GM19468 (cell line): ENCODE measurements at regions not wholly inside any gene's neighbourhood (a gene's known extent, or its start where the extent isn't known, plus 50 kb on each side); places are given as distances from the start of the nearest gene placed in this dataset.

Source experiments
- ATAC-seq: cut with Tn5 transposase; IDR thresholded peaks from one replicate; pipeline ENCODE4 v1.9.1; 2021; ENCODE audit warnings: mild to moderate bottlenecking, moderate library complexity, moderate number of reproducible peaks; ENCODE audit not compliant: unreplicated experiment; ENCODE audit errors: extremely low read depth

- ATAC-seq, result no peak
Observed at GRCh38 chr2:180747728-180748127, 232.7 kb upstream of the UBE2E3 start.

DNA sequence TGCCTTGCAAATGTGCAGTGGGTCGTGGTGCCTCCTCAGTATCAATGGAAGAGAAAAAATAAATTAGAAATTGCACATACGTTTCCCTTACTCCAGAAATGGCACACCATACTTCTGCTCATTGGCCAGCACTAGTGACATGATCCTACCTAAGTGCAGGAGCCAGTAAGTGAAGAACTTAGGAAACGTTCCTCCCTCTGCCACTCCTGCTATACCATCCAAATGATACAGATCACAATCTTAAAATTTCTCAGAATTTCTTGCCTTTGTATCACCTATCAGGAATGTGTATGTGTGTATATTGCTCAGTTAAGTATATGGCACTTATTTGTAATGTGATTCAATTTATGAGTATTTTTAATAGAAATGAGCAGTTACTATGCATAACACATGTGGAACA is 237.0 kb upstream of the UBE2E3 start:
- no peak for ATAC-seq

DNA sequence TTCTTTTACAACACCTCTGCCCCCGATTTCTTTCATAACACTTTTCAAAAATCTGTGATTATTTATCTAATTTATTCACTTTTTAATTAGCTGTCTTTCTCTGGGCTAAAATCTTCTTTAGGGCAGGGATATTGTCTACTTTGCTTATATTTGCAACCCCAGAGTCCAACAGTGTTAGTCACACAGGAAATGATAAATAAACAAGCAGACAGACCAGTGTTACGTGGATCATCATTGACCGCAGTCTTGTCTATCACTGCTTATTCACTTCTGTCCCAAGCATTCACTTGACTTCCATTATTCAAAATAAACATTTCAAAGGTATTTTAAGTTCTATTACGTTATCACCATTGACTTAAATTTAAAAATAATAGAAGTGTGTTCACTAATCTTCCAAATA is 237.6 kb upstream of the UBE2E3 start:
- no peak for ATAC-seq

GRCh38 chr2:180739070-180739469 is 241.3 kb upstream of the UBE2E3 start:
- ATAC-seq, result no peak

- no peak for ATAC-seq
Observed at GRCh38 chr2:180735799-180736198, 244.6 kb upstream of the UBE2E3 start.

- ATAC-seq, result no peak
Observed at GRCh38 chr2:180734382-180734781, 246.0 kb upstream of the UBE2E3 start.

DNA sequence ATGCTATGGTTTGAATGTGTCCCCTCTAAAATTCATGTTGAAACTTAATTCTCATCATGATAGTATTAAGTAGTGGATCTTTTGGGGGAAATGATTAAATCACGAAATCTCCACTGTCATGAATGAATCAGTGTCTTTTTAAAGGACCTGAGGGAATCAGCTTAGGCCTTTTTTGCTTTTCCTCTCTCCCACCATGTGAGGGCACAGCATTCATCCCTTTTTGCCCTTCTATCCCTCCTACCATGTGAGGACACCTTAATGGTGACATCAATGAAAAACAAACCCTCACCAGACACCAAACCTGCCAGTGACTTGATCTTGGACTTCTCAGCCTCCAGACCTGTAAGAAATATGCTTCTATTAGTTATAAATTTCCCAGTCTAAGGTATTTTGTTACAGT is 247.1 kb upstream of the UBE2E3 start:
- ATAC-seq, result no peak

DNA sequence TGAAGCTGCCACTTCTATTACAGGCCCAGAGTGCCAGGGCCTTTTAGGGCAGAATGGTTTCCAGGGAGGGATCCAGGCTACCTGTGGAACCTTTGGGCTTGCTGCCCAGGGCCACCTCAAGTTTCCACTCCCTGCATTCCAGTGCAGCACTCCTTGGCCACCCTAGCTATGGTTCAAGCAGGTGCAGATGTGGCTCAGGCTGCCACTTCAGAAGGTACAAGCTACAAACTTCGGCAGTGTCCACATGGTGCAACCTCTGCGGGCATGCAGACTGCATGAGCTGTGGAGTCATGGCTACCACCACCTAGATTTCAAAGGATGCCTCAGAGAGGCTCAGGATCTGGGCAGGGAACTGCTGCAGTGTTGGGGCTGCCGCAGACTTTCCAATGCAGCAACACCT is 248.1 kb upstream of the UBE2E3 start:
- ATAC-seq, result no peak

DNA sequence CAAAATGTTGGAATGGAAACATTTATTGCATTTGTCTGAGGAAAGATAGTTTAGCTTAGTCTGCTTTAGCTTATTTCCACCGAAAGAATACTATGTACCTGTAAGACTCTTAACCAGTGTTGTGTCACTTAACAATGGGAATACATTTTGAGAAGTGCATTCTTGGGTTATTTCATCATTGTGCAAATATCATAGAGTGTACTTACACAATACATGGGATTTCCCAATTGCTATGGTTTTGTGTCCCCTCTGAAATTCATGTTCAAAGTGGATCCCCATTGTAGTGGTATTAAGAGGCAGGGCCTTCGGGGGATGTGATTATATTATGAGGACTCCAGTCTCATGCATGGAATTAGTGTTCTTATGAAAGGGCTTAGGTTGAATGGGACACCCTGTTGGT is 249.4 kb upstream of the UBE2E3 start:
- no peak for ATAC-seq

DNA sequence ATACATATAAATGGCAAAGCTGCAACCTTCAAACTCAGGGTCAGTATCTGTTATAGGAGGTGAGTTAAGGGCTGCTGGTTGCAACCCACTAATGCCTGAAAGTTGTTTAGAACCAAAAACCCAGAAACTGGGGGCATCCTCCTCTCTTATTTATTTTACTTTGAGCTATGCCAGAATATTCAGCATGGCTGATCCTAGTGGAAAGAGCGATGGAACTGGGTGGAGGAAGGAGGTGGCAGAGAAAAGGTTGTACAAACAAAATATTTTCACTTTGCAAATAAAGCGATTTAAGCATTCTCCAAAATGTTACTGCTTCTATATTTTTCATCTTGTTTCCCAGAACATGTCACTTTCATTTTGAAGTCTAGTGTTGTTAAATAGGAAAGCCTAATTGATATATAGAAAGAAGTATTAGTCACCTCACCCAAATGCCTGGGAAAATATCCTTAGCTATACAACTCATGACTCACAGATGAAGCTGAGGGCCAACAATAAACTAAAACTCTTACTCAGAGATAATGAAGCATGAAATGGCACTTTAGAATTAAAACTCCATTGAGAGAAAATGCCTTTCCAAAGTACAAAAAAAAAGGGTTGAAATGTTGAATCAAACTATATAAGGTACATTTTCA is 251.4 kb upstream of the UBE2E3 start:
- ATAC-seq, result no peak

- ATAC-seq, result no peak
Observed at GRCh38 chr2:180723712-180724111, 256.7 kb upstream of the UBE2E3 start.

GRCh38 chr2:180722551-180723239 is 257.7 kb upstream of the UBE2E3 start:
- ATAC-seq, result no peak

DNA sequence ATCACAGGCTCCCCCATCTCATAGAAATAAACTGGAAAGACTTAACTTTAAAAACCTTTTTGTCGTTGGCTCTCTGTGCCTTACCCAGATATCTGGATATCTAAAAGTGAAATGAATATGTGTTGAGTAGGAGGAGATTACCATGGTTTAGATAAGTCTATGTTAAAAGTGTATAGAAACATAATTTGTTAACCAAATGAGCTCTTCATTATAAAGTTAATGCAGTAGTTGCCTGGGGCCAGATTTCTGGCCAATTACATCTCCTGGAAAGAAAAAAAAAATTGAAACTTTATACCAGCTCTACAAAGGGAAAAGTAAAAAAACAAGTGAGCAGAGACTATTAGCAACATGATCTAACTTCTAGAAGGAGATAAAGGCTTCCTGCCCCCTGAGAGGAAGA is 259.6 kb upstream of the UBE2E3 start:
- no peak for ATAC-seq

DNA sequence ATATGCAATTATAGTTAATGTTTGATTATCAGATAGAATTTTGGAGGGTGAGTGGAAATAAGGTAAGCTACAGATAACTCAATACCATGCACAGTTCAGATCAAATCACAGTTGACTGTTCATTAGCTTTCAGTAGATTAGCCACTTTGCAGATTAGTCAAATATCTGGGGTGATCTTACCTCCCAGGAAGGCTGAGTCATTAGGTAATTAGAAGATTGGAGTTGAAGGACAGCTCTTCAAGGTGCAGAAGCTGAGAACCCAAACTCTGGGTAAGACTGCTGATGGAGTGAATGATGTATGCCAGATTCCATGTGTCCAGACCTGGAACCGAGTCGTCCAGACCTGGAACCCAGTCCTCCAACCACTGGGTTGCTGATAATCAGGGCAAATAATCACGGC is 262.8 kb upstream of the UBE2E3 start:
- no peak for ATAC-seq

DNA sequence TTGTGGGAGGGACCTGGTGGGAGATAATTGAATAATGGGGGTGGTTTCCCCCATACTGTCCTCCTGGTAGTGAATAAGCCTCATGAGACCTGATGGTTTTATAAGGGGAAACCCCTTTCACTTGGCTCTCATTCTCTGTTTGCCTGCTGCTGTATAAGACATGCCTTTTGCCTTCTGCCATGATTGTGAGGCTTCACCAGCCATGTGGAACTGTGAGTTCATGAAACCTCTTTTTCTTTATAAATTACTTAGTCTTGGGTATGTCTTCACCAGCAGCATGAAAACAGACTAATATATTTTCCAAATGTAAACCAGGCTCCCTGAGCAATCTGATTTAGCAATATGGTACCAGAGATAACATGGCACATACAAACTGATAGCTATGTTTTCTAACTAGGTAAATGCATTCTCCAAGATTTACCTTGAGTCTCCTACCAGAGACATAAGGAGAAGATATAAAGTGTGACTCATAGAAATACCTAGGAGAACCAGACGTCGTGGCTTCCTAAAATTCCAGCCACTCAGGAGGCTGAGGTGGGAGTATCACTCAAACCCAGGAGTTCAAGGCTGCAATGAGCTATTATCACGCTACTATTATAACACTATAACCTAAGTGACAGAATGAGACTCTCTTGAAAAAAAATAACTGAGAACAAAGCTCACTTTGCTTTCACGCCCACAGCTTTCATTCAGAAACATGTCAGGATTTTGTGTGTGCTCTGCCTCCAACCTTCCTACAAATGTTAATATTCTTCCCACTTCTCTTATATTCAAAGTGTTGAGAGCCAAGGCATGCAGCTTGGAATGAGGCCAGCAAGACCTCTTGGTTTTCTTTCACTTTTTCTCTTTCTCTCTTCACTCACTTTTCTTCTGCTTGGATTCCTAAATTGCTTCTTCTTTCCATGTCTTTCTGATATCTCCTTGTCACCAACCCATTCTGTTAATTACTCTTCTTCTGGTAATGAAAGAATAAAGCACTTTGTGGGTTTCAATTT is 263.9 kb upstream of the UBE2E3 start:
- ATAC-seq, result no peak

GRCh38 chr2:180715044-180715443 is 265.4 kb upstream of the UBE2E3 start:
- no peak for ATAC-seq

GRCh38 chr2:180709392-180710145 is 270.8 kb upstream of the UBE2E3 start:
- ATAC-seq, result no peak

DNA sequence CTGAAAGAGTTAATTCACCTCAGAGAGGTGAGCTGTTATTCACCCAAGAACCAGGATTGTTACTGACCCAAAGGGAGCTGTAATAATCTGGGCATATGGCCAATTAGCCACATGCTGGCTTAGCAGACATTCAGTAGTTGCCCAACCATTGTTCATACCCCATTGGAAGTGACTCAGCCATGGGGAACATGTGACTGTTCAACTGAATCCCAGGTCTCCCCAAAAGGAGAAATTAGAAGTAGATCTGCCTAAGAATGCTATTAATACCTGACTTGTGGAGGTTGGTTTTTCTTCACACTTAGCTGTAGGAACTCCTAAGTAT is 272.6 kb upstream of the UBE2E3 start:
- ATAC-seq, result no peak

DNA sequence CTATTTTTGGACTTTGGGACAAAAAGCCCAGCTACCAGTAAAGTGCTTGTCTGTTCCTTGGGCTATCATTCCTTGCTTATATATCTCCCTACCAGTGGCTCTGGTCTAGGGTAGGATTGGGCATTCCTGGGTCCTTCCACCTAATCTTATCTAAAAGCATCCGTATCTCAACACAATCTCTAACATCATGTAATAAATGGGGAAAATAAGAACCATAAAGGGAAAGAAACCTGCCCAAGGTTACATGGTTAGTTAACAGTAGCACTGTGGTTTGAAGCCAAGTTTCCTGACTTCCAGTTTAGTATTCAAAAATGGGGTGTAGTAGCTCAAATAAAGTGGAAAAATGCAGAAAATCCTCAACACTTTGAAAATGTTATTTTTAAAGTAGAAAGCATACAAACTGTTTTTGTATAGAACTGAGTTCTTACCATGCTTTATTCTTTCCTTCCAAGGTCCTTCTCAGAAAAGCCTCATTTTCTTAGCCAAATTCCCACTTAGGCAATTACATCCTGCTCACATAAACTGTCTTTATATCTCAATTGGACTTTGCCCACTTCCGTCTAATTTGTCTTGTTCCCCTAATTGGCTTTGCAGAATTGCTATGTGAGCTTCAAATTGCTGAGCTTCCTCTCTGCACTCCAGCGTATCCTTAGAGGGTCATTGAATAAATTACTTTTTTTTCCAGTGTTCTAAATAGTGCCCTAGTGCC is 273.1 kb upstream of the UBE2E3 start:
- no peak for ATAC-seq

GRCh38 chr2:180706694-180707093 is 273.7 kb upstream of the UBE2E3 start:
- ATAC-seq, result no peak
